ENCODE measurements at regions not wholly inside any gene's neighbourhood (a gene's known extent, or its start where the extent isn't known, plus 50 kb on each side); places are given as distances from the start of the nearest gene placed in this dataset.

DNA sequence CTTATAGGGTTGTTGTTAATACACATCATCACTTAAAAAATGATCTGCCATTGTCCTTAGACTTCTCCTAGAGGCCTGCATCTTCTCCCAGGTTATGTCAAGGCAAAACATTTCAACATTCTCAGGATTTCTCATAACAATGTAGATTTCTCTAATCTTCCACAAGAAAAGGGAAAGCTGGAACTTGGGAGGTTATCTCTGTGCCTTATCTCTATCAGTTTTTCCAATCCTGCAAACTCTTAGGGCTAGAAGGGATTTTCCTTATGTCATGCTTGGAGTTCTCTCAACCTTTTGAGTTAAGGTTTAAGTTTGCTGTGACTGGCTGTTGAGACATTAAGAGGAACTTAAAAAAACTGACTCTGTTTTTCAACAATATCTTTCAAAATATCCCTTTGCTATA, 300.6 kb upstream of the TFPI start:
- POLR2A ChIA-PET (ENCODE audit: low non-redundant PET): no interaction called here
- no peak overlapping the region for H3K27ac ChIP-seq
- CTCF ChIA-PET: no interaction called here
- no peak for DNase-seq (ENCODE audit: low spot score)
- TF ChIP-seq, protein P1, sequence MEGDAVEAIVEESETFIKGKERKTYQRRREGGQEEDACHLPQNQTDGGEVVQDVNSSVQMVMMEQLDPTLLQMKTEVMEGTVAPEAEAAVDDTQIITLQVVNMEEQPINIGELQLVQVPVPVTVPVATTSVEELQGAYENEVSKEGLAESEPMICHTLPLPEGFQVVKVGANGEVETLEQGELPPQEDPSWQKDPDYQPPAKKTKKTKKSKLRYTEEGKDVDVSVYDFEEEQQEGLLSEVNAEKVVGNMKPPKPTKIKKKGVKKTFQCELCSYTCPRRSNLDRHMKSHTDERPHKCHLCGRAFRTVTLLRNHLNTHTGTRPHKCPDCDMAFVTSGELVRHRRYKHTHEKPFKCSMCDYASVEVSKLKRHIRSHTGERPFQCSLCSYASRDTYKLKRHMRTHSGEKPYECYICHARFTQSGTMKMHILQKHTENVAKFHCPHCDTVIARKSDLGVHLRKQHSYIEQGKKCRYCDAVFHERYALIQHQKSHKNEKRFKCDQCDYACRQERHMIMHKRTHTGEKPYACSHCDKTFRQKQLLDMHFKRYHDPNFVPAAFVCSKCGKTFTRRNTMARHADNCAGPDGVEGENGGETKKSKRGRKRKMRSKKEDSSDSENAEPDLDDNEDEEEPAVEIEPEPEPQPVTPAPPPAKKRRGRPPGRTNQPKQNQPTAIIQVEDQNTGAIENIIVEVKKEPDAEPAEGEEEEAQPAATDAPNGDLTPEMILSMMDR (conservative IDR thresholded peaks at IDR 0.05; ENCODE audit: low read depth): no peak

DNA sequence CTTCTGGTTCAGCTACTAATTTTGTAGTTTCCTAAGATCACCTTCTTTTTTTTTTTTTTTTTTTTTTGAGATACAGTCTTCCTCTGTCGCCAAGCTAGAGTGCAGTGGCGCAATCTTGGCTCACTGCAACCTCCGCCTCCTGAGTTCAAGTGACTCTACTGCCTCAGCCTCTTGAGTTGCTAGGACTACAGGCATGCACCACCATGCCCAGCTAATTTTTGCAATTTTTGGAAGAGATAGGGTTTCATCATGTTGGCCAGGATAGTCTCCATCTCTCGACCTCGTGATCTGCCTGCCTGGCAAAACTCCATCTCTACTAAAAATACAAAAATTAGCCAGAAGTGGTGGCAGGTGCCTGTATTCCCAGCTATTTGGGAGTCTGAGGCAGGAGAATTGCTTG, 301.5 kb upstream of the TFPI start:
- TF ChIP-seq, protein P1 (conservative IDR thresholded peaks at IDR 0.05; ENCODE audit: low read depth): no peak
- DNase-seq (ENCODE audit: low spot score): no peak
- ChIA-PET CTCF (no interaction called here), POLR2A (ENCODE audit: low non-redundant PET) (no interaction called here)
- no peak overlapping the region for H3K27ac ChIP-seq

DNA sequence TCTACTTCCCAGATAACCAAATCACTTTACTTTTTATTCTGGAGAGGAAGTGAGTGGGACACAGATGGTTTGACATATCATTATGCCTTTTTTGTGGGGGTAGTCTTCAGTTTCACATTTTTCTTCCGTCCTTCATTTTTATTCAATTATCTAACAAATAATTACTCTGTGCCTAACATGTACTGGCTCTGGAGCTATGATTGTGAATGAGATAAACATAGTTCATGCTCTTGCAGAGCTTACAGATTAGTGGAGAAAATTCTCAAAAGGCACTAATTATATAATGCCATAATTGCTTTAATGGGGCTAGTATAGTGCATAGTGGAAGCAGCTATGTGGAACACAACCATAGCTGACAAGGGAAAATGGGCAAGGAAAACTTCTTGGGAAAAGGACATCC, 303.6 kb upstream of the TFPI start:
- TF ChIP-seq, protein P1 (conservative IDR thresholded peaks at IDR 0.05; ENCODE audit: low read depth): no peak
- ChIA-PET CTCF (interaction anchor here (0.6 kb wide), 1 partner anchor 644 kb away, joined by 3 read pairs; no protein-coding TSS in a partner anchor), POLR2A (ENCODE audit: low non-redundant PET) (no interaction called here)
- no peak for DNase-seq (ENCODE audit: low spot score)
- H3K27ac ChIP-seq: no peak overlapping the region

DNA sequence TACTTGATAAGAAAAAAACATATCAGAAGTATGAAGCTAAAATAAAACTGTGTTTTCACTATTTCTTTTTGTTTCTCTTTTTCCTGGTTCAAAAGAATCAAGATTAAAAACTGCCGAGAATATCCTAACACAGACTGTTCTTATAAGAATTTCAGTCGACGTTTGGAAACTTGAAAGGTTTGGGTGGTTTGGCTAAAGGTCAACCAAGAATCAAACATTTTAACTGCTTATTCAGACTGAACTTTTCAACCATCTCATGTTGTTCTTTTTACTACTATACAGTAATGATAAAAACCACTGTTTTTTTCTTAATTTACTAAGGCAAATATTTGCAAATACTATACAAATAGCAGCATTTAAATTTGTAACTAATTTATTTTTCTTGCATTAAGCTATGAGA, 308.5 kb upstream of the TFPI start:
- ChIA-PET POLR2A (ENCODE audit: low non-redundant PET) (no interaction called here), CTCF (interaction anchor here (1.0 kb wide), 1 partner anchor 20 kb away, joined by 3 read pairs; no protein-coding TSS in a partner anchor)
- no peak for DNase-seq (ENCODE audit: low spot score)
- TF ChIP-seq, protein P1 (conservative IDR thresholded peaks at IDR 0.05; ENCODE audit: low read depth): no peak
- H3K27ac ChIP-seq: no peak overlapping the region

DNA sequence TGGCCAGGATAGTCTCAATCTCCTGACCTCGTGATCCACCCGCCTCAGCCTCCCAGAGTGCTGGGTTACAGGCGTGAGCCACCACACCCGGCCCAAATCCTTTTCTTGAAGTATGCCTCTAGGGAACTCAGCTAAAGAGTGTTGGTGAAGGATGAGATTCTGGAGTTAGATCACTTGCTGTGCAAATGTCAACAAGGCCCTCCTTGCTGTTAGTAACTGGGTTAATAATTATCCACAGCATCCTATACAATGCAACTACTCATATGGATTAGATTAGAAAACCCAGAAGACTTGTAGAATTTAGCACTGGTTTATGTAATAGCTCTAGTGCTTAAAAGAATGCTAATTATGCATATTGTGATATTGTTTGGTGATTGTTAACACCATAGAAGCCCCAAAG, 310.8 kb upstream of the TFPI start:
- ChIA-PET POLR2A (ENCODE audit: low non-redundant PET) (no interaction called here), CTCF (interaction anchor here (0.7 kb wide), 1 partner anchor 467 kb away, joined by 3 read pairs; no protein-coding TSS in a partner anchor)

DNA sequence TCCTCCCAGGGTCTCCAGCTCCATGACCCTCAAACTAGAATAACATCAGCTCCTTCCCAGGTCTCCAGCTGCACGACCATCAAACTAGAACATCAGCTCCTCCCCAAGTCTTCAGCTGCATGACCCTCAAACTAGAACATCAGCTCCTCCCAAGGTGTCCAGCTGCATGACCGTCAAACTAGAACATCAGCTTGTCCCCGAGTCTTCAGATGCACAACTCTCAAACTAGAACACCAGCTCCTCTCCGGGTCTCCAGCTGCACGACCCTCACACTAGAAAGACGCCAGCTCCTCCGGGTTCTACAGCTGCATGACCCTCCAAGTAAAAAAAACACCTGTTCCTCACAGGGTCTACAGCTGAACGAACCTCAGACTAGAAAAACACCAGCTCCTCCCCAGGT, 312.9 kb upstream of the TFPI start:
- ChIA-PET POLR2A (ENCODE audit: low non-redundant PET) (no interaction called here), CTCF (interaction anchor here (0.6 to 1.8 kb wide), 2 partner anchors 131 to 367 kb away, joined by 4 to 6 read pairs; no protein-coding TSS in a partner anchor)

More for the DNA sequence above, 310.8 kb upstream of the TFPI start:
- no peak overlapping the region for H3K27ac ChIP-seq
- TF ChIP-seq, protein P1 (conservative IDR thresholded peaks at IDR 0.05; ENCODE audit: low read depth): no peak
- DNase-seq (ENCODE audit: low spot score): no peak

More for the DNA sequence above, 312.9 kb upstream of the TFPI start:
- no peak for DNase-seq (ENCODE audit: low spot score)
- TF ChIP-seq, protein P1 (conservative IDR thresholded peaks at IDR 0.05; ENCODE audit: low read depth): no peak
- H3K27ac ChIP-seq: no peak overlapping the region

Data from RWPE1 (cell line).